WTC11 (cell line): ENCODE measurements at regions not wholly inside any gene's neighbourhood (a gene's known extent, or its start where the extent isn't known, plus 50 kb on each side); places are given as distances from the start of the nearest gene placed in this dataset.

Source experiments
- ATAC-seq: fragments of 200-7000 bp; cut with Tn5 transposase; 2 replicates; pipeline ENCODE4 v1.10.0; 2021; ENCODE audit warnings: mild to moderate bottlenecking, moderate library complexity
- CTCF ChIA-PET: fragments of 300-600 bp; sonication (Branson Sonifier 250); formaldehyde crosslinking; loops from one replicate; lab custom pipeline; 2021; ENCODE audit warnings: antibody characterized with exemption; lab: Charles Lee
- POLR2A ChIA-PET: fragments of 350-600 bp; sonication (Branson Sonifier 250); formaldehyde crosslinking; loops from one replicate; lab custom pipeline; 2021; ENCODE audit warnings: antibody characterized with exemption; lab: Charles Lee
- DNase-seq: peaks from one replicate; pipeline ENCODE4 v3.0.0; 2021; ENCODE audit warnings: low spot score
- H3K27ac Mint-ChIP-seq: 2 replicates; pipeline ENCODE4 v1.8.0; 2021; ENCODE audit warnings: mixed read lengths
- H3K27me3 Mint-ChIP-seq: 2 replicates; pipeline ENCODE4 v1.8.0; 2021; ENCODE audit warnings: low read depth, mild to moderate bottlenecking, moderate library complexity, mixed read lengths
- H3K36me3 Mint-ChIP-seq: 2 replicates; pipeline ENCODE4 v1.8.0; 2021; ENCODE audit warnings: mixed read lengths
- H3K4me1 Mint-ChIP-seq: 2 replicates; pipeline ENCODE4 v1.8.0; 2022; ENCODE audit warnings: mixed read lengths
- H3K4me3 Mint-ChIP-seq: 2 replicates; pipeline ENCODE4 v1.8.0; 2021; ENCODE audit warnings: mild to moderate bottlenecking, moderate library complexity, mixed read lengths
- H3K9me3 Mint-ChIP-seq: 2 replicates; pipeline ENCODE4 v1.8.0; 2021; ENCODE audit warnings: mixed read lengths
- E2F1 ChIP-seq: sonication (generic); formaldehyde crosslinking; IDR thresholded peaks from 2 replicates; pipeline ENCODE4 v1.8.0; 2022; ENCODE audit warnings: mild to moderate bottlenecking, missing genetic modification reagents
- ELF4 ChIP-seq: sonication (generic); formaldehyde crosslinking; IDR thresholded peaks from 2 replicates; pipeline ENCODE4 v1.8.1; 2022; ENCODE audit warnings: low read depth, mild to moderate bottlenecking, moderate library complexity, missing genetic modification reagents
- ESRRA ChIP-seq: sonication (generic); formaldehyde crosslinking; IDR thresholded peaks from 2 replicates; pipeline ENCODE4 v1.8.1; 2022; ENCODE audit warnings: mild to moderate bottlenecking, missing genetic modification reagents, borderline replicate concordance
- FOXJ3 ChIP-seq: sonication (generic); formaldehyde crosslinking; IDR thresholded peaks from 2 replicates; pipeline ENCODE4 v1.9.0; 2021; ENCODE audit warnings: missing genetic modification reagents, mild to moderate bottlenecking, borderline replicate concordance
- FOXK1 ChIP-seq: sonication (generic); formaldehyde crosslinking; IDR thresholded peaks from 2 replicates; pipeline ENCODE4 v1.8.0; 2022; ENCODE audit warnings: mild to moderate bottlenecking, moderate library complexity, missing genetic modification reagents
- FOXP1 ChIP-seq: sonication (generic); formaldehyde crosslinking; IDR thresholded peaks from 2 replicates; pipeline ENCODE4 v1.8.0; 2022; ENCODE audit warnings: missing genetic modification reagents, mild to moderate bottlenecking, moderate library complexity, borderline replicate concordance
- IRF2 ChIP-seq: sonication (generic); formaldehyde crosslinking; IDR thresholded peaks from 2 replicates; pipeline ENCODE4 v1.8.0; 2022; ENCODE audit warnings: low read depth, missing genetic modification reagents, borderline replicate concordance
- MYBL2 ChIP-seq: sonication (generic); formaldehyde crosslinking; IDR thresholded peaks from 2 replicates; pipeline ENCODE4 v1.8.1; 2023; ENCODE audit warnings: mild to moderate bottlenecking, moderate library complexity, missing genetic modification reagents
- NR3C1 ChIP-seq: sonication (generic); formaldehyde crosslinking; conservative IDR thresholded peaks from 2 replicates; pipeline ENCODE4 v1.8.1; 2023; ENCODE audit warnings: low read depth, mild to moderate bottlenecking, missing genetic modification reagents
- ZNF121 ChIP-seq: sonication (generic); formaldehyde crosslinking; IDR thresholded peaks from 2 replicates; pipeline ENCODE4 v1.8.0; 2023; ENCODE audit warnings: missing genetic modification reagents
- ZNF317 ChIP-seq: sonication (generic); formaldehyde crosslinking; IDR thresholded peaks from 2 replicates; pipeline ENCODE4 v1.8.1; 2023; ENCODE audit warnings: low read depth, mild to moderate bottlenecking, moderate library complexity, missing genetic modification reagents, borderline replicate concordance
- ZNF512 ChIP-seq: sonication (generic); formaldehyde crosslinking; IDR thresholded peaks from 2 replicates; pipeline ENCODE4 v1.8.1; 2022; ENCODE audit warnings: missing genetic modification reagents, borderline replicate concordance
- ZNF671 ChIP-seq: fragments of 250-450 bp; sonication (Bioruptor Pico); IDR thresholded peaks from 2 replicates; pipeline ENCODE4 v1.8.0; 2021; ENCODE audit warnings: mild to moderate bottlenecking
- TF ChIP-seq, protein P1 (sequence below): sonication (generic); formaldehyde crosslinking; IDR thresholded peaks from 2 replicates; pipeline ENCODE4 v1.8.1; 2023; ENCODE audit warnings: mild to moderate bottlenecking, missing genetic modification reagents, moderate library complexity
- TF ChIP-seq, protein P2 (sequence below): sonication (generic); formaldehyde crosslinking; IDR thresholded peaks from 2 replicates; pipeline ENCODE4 v1.8.1; 2023; ENCODE audit warnings: mild to moderate bottlenecking, missing genetic modification reagents, moderate library complexity
- TF ChIP-seq, protein P3 (sequence below): sonication (generic); formaldehyde crosslinking; IDR thresholded peaks from 2 replicates; pipeline ENCODE4 v1.8.1; 2023; ENCODE audit warnings: mild to moderate bottlenecking, missing genetic modification reagents
- TF ChIP-seq, protein P4 (sequence below): fragments of 250-450 bp; sonication (Bioruptor Pico); IDR thresholded peaks from 2 replicates; pipeline ENCODE4 v1.9.0; 2021; ENCODE audit warnings: moderate library complexity, mild to moderate bottlenecking, inconsistent platforms, borderline replicate concordance
- TF ChIP-seq, protein P5 (sequence below): fragments of 200-600 bp; IDR thresholded peaks from 2 replicates; pipeline ENCODE4 v1.8.0; 2022; ENCODE audit warnings: antibody characterized with exemption
- TF ChIP-seq, protein P6 (sequence below): sonication (generic); formaldehyde crosslinking; IDR thresholded peaks from 2 replicates; pipeline ENCODE4 v1.8.0; 2023; ENCODE audit warnings: mild to moderate bottlenecking, missing genetic modification reagents

DNA sequence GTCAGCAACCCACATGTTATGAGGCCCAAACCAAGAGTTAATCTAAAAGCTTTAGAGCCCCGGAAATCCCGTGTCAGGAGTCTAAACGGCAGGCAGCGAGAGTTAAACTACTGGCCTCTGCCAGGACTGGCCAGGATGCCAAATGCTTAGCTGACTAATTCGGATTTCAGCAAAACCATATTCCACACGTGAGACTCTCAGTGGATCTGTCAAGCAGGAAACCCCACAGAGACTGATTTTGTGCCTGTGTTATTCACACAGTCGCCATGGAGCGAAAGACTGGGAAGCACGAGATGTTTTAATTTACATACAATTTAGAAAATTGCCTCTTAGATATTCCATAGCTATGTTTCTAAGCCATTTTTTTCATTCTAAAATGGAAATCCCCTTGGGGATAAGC is 152.9 kb downstream of the RNASET2 start:
- POLR2A ChIA-PET = no interaction called here
- DNase-seq (no peak), ATAC-seq (no peak)
- no peak overlapping the region for H3K4me3 Mint-ChIP-seq
- no peaks in the 10 kb centered on the region; the same call in 1 of the 2 replicates for H3K27me3 Mint-ChIP-seq
- H3K4me1 Mint-ChIP-seq = no peaks in the 10 kb centered on the region
- peaks cover 30% of the 10 kb centered on the region for H3K36me3 Mint-ChIP-seq
- peaks cover 33% of the 10 kb centered on the region for H3K9me3 Mint-ChIP-seq
- no peak overlapping the region for H3K27ac Mint-ChIP-seq
- CTCF ChIA-PET = interaction anchor here (1.4 kb wide), 2 partner anchors 50 to 148 kb away, joined by 3 read pairs; no protein-coding TSS in a partner anchor
- no peak for TF ChIP-seq ESRRA (CRISPR knock-in tag)

DNA sequence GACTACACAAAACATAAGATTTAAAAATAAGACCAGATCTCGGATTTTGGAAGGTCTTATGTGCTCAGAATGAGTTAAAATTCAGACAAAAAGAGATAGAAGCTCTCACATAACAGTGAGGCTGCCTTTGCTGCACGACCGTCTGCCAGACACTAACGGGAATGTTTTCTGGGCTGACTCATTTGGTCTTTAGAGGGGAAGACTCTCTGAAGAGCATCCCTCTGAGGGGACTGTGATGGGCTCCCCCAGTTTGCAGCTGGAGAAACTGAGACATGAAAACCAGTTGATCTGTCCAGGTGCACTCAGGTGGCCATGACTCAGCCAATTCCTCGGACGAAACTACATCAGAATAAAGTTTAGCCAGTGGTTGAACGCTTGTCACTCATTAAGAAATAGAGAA is 153.9 kb downstream of the RNASET2 start:
- H3K4me1 Mint-ChIP-seq = no peaks in the 10 kb centered on the region
- DNase-seq (no peak), ATAC-seq (no peak)
- no peak overlapping the region for H3K4me3 Mint-ChIP-seq
- no peak overlapping the region for H3K27ac Mint-ChIP-seq
- peaks cover 21% of the 10 kb centered on the region for H3K36me3 Mint-ChIP-seq
- no peaks in the 10 kb centered on the region; the same call in 1 of the 2 replicates for H3K27me3 Mint-ChIP-seq
- CTCF ChIA-PET = interaction anchor here (1.0 to 1.4 kb wide), 3 partner anchors 27 to 149 kb away, joined by 3 to 4 read pairs (median 3); no protein-coding TSS in a partner anchor
- TF ChIP-seq, protein P1, sequence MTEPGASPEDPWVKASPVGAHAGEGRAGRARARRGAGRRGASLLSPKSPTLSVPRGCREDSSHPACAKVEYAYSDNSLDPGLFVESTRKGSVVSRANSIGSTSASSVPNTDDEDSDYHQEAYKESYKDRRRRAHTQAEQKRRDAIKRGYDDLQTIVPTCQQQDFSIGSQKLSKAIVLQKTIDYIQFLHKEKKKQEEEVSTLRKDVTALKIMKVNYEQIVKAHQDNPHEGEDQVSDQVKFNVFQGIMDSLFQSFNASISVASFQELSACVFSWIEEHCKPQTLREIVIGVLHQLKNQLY (CRISPR knock-in tag) = no peak
- no peak for TF ChIP-seq ZNF121 (CRISPR knock-in tag)
- TF ChIP-seq ZNF671 = no peak
- TF ChIP-seq ELF4 (CRISPR knock-in tag) = no peak
- no peak for TF ChIP-seq FOXK1 (CRISPR knock-in tag)
- no peak for TF ChIP-seq IRF2 (CRISPR knock-in tag)
- TF ChIP-seq E2F1 (CRISPR knock-in tag) = no peak
- TF ChIP-seq ZNF512 (CRISPR knock-in tag) = no peak
- TF ChIP-seq, protein P2, sequence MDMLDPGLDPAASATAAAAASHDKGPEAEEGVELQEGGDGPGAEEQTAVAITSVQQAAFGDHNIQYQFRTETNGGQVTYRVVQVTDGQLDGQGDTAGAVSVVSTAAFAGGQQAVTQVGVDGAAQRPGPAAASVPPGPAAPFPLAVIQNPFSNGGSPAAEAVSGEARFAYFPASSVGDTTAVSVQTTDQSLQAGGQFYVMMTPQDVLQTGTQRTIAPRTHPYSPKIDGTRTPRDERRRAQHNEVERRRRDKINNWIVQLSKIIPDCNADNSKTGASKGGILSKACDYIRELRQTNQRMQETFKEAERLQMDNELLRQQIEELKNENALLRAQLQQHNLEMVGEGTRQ (CRISPR knock-in tag) = no peak
- no peak for TF ChIP-seq FOXJ3
- TF ChIP-seq NR3C1 (CRISPR knock-in tag) = no peak
- TF ChIP-seq, protein P3, sequence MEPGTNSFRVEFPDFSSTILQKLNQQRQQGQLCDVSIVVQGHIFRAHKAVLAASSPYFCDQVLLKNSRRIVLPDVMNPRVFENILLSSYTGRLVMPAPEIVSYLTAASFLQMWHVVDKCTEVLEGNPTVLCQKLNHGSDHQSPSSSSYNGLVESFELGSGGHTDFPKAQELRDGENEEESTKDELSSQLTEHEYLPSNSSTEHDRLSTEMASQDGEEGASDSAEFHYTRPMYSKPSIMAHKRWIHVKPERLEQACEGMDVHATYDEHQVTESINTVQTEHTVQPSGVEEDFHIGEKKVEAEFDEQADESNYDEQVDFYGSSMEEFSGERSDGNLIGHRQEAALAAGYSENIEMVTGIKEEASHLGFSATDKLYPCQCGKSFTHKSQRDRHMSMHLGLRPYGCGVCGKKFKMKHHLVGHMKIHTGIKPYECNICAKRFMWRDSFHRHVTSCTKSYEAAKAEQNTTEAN = no peak
- TF ChIP-seq, protein P4, sequence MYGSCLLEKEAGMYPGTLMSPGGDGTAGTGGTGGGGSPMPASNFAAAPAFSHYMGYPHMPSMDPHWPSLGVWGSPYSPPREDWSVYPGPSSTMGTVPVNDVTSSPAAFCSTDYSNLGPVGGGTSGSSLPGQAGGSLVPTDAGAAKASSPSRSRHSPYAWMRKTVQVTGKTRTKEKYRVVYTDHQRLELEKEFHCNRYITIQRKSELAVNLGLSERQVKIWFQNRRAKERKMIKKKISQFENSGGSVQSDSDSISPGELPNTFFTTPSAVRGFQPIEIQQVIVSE (CRISPR knock-in tag) = no peak
- TF ChIP-seq ZNF317 (CRISPR knock-in tag) = no peak
- TF ChIP-seq ESRRA (CRISPR knock-in tag) = no peak
- TF ChIP-seq MYBL2 (CRISPR knock-in tag) = no peak
- TF ChIP-seq, protein P5, sequence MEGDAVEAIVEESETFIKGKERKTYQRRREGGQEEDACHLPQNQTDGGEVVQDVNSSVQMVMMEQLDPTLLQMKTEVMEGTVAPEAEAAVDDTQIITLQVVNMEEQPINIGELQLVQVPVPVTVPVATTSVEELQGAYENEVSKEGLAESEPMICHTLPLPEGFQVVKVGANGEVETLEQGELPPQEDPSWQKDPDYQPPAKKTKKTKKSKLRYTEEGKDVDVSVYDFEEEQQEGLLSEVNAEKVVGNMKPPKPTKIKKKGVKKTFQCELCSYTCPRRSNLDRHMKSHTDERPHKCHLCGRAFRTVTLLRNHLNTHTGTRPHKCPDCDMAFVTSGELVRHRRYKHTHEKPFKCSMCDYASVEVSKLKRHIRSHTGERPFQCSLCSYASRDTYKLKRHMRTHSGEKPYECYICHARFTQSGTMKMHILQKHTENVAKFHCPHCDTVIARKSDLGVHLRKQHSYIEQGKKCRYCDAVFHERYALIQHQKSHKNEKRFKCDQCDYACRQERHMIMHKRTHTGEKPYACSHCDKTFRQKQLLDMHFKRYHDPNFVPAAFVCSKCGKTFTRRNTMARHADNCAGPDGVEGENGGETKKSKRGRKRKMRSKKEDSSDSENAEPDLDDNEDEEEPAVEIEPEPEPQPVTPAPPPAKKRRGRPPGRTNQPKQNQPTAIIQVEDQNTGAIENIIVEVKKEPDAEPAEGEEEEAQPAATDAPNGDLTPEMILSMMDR = no peak
- TF ChIP-seq FOXP1 = no peak
- TF ChIP-seq, protein P6, sequence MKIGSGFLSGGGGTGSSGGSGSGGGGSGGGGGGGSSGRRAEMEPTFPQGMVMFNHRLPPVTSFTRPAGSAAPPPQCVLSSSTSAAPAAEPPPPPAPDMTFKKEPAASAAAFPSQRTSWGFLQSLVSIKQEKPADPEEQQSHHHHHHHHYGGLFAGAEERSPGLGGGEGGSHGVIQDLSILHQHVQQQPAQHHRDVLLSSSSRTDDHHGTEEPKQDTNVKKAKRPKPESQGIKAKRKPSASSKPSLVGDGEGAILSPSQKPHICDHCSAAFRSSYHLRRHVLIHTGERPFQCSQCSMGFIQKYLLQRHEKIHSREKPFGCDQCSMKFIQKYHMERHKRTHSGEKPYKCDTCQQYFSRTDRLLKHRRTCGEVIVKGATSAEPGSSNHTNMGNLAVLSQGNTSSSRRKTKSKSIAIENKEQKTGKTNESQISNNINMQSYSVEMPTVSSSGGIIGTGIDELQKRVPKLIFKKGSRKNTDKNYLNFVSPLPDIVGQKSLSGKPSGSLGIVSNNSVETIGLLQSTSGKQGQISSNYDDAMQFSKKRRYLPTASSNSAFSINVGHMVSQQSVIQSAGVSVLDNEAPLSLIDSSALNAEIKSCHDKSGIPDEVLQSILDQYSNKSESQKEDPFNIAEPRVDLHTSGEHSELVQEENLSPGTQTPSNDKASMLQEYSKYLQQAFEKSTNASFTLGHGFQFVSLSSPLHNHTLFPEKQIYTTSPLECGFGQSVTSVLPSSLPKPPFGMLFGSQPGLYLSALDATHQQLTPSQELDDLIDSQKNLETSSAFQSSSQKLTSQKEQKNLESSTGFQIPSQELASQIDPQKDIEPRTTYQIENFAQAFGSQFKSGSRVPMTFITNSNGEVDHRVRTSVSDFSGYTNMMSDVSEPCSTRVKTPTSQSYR (CRISPR knock-in tag) = no peak
- peaks cover 23% of the 10 kb centered on the region for H3K9me3 Mint-ChIP-seq
- POLR2A ChIA-PET = no interaction called here
